ENCODE measurements at regions not wholly inside any gene's neighbourhood (a gene's known extent, or its start where the extent isn't known, plus 50 kb on each side); places are given as distances from the start of the nearest gene placed in this dataset.
"Not testable (repeated sequence)": the region's sequence is repeated elsewhere in the genome, so short reads cannot be mapped to it uniquely, and the experiment has no call there.

DNA sequence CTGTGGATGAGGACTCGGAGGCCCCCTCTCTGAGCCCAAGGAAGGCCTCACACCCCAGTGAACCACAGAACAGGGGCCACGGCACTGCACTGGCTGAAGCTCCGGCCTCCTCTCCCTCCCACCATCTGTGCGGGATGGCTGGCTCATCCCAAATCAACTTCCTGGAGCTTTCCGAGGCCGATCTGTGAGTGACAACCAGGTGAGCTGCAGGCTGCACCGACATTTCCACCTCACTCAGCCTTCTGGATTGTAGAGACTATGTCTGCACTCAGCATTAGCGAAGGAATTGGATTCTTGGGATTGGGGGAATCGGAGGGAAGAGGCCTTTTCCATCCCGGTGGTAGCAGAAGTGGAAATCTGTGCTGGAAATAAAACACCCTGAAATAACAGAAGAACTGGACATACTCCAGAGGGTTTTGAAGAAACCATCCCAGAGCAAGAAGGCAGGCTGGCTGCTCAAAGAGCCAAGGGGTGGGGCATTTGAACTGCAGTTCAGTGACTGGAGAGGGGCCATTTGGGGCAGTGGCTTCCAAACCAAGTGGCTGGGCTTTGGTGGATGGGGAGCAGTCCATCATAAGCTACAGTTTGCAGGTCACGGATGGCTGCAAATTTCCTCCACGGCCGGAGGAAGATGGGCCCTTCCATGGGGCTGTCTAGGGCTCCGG lies 118.5 kb downstream of the NPIPB11 start:
- H3K36me3 ChIP-seq (ENCODE audit: control insufficient read depth in 2 of 2, insufficient read depth in 1 of 2, low read length in 2 of 2); H3K4me1 ChIP-seq (ENCODE audit: control insufficient read depth, insufficient read depth, low read length); H3K9me3 ChIP-seq (ENCODE audit: control insufficient read depth, insufficient read depth, low read depth, low read length); POLR2A ChIA-PET; H3K27ac ChIP-seq (ENCODE audit: extremely low read depth, low read depth, low read length); CTCF ChIA-PET; H3K4me3 ChIP-seq (ENCODE audit: low read depth, low read length): not testable (repeated sequence)

DNA sequence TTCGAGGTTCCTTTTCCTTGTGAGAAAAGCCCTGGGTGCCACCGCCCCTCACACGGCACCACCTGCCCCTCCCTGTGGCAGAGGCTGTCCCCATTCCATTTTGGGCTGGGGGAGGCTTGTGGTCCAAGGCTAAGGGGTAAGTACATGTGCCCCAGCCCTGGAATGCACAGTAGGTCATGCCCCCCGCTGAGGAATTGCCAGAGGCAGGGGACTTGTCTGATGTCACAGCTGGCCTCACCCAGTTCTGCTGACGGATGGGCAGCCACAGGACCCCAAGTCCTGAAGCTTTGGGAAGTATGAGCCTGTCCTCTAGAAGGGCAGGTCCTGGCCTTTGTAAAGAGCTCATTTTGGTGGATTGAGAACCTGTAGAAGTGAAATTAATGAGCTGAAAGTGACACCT lies 119.3 kb downstream of the NPIPB11 start:
- H3K9me3 ChIP-seq (ENCODE audit: control insufficient read depth, insufficient read depth, low read depth, low read length); H3K36me3 ChIP-seq (ENCODE audit: control insufficient read depth in 2 of 2, insufficient read depth in 1 of 2, low read length in 2 of 2); POLR2A ChIA-PET; H3K4me1 ChIP-seq (ENCODE audit: control insufficient read depth, insufficient read depth, low read length); H3K4me3 ChIP-seq (ENCODE audit: low read depth, low read length); H3K27ac ChIP-seq (ENCODE audit: extremely low read depth, low read depth, low read length); CTCF ChIA-PET: not testable (repeated sequence)
- peak; percentile 38 for TF ChIP-seq GLIS1 (tag by site-specific recombination; IDR thresholded peaks at IDR 0.05)

DNA sequence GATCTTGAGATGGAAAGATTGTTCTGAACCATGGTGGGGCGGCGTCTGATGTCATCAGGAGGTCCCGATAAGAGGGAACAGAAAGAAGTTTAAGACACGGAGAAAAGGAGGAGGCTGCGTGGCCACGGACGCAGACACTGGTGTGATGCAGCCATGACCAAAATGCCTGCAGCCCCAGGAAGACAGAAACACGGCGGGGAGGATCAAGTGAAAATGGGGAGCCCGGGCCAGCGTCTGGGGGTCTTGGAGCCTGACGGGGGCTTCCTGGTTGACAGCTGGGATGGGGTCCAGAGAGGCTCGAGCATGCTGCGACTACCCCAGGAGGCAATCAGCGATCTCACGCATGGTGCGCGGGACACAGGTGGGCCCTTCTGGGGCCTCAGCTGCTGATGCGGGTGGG lies 119.7 kb downstream of the NPIPB11 start:
- H3K9me3 ChIP-seq (ENCODE audit: control insufficient read depth, insufficient read depth, low read depth, low read length); H3K36me3 ChIP-seq (ENCODE audit: control insufficient read depth in 2 of 2, insufficient read depth in 1 of 2, low read length in 2 of 2); H3K4me3 ChIP-seq (ENCODE audit: low read depth, low read length); POLR2A ChIA-PET; H3K27ac ChIP-seq (ENCODE audit: extremely low read depth, low read depth, low read length); H3K4me1 ChIP-seq (ENCODE audit: control insufficient read depth, insufficient read depth, low read length); CTCF ChIA-PET: not testable (repeated sequence)

DNA sequence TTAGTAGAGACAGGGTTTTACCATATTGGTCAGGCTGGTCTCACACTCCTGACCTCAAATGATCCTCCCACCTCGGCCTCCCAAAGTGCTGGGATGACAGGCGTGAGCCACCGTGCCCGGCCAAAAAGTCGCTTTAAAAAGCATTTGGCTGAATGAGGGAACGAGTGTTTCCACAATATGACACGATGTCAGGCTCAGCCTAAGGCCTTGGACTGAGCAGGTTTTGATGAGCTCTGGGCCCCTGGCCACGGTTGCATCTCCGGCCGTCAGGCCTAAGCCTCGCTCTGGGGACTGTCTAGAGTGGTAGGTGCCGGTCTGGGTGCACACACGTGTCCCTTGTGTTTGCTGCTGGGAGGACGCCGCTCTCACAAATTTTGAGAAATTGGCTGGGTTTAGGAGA lies 120.3 kb downstream of the NPIPB11 start:
- H3K27ac ChIP-seq (ENCODE audit: extremely low read depth, low read depth, low read length); H3K4me1 ChIP-seq (ENCODE audit: control insufficient read depth, insufficient read depth, low read length); H3K4me3 ChIP-seq (ENCODE audit: low read depth, low read length); H3K36me3 ChIP-seq (ENCODE audit: control insufficient read depth in 2 of 2, insufficient read depth in 1 of 2, low read length in 2 of 2); POLR2A ChIA-PET; H3K9me3 ChIP-seq (ENCODE audit: control insufficient read depth, insufficient read depth, low read depth, low read length); CTCF ChIA-PET: not testable (repeated sequence)

DNA sequence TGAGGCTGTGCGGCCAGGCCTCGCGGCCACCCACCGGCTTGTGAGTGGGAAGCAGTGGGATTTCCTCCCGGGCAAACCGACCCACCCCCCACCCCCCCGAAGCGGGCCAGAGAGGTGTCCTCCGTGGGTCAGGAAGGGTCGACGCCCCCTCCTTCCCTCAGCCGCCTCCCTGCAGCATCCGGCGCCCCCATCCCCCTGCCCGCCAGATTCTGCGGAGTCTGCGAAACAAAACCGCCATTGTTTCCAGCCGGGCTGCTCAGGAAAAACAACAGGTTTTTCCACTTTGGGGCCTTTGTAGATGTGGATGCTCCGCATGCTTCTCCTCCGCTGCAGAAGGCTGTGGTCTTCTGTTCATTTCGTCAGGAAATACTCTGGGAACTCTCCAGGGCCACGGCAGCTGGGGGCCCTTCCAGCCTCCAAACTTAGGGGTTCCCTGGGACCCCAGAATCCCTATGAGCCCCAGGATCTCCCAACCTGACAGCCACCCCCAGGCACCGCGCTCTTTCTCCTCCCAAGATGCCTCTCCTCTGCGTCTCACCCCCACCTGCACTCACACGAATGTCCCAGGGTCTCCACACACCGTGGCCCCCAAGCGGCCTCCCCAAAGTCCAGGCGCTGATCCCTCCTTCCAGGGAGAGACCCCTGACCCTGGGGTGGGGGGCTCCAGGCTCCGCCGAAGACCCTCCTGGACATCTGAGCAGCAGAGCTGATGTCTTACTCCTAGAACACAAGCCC lies 121.2 kb downstream of the NPIPB11 start:
- H3K4me3 ChIP-seq (ENCODE audit: low read depth, low read length); POLR2A ChIA-PET: not testable (repeated sequence)

DNA sequence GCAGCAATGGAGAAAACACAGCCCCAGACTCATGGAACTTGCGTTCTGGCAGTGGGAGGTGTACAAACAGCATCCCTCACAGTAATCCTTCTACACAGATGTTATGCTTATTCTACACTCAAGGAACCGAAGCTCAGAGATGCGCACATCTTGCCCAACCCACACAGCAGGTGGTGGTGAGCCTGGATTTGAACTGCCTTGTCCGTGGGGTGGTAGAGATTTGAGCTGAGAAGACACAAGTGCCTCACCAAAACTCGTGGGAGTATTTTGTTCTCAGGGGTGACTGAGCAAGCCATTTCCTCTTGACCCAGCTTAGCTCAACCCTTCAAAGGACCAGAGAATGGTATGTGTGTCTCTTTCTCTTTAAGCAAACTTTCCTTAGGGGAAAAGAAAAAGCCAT lies 121.8 kb downstream of the NPIPB11 start:
- POLR2A ChIA-PET; H3K27ac ChIP-seq (ENCODE audit: extremely low read depth, low read depth, low read length): not testable (repeated sequence)

More for the DNA sequence above, 121.2 kb downstream of the NPIPB11 start:
- CTCF ChIA-PET; H3K36me3 ChIP-seq (ENCODE audit: control insufficient read depth in 2 of 2, insufficient read depth in 1 of 2, low read length in 2 of 2); H3K27ac ChIP-seq (ENCODE audit: extremely low read depth, low read depth, low read length); H3K4me1 ChIP-seq (ENCODE audit: control insufficient read depth, insufficient read depth, low read length); H3K9me3 ChIP-seq (ENCODE audit: control insufficient read depth, insufficient read depth, low read depth, low read length): not testable (repeated sequence)

DNA sequence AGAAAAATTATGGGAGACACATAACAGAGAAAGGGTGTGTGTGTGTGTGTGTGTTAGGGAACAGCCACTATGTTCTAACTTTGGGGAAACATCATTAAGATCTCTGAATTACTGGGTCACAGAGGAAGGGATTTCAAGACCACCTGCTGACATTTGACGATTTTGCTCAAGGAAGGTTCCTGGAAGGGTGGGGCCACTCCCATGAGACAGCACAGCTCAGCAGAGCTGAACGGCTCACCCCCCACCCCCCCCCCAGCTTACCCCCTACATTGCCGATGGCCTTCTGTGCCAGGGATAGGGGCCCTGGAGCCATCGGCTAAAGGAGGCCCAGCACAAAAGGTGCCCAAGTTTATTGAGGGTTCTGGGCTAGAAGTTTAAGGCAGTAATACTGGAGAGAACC lies 122.4 kb downstream of the NPIPB11 start:
- H3K27ac ChIP-seq (ENCODE audit: extremely low read depth, low read depth, low read length); H3K9me3 ChIP-seq (ENCODE audit: control insufficient read depth, insufficient read depth, low read depth, low read length); CTCF ChIA-PET; POLR2A ChIA-PET; H3K36me3 ChIP-seq (ENCODE audit: control insufficient read depth in 2 of 2, insufficient read depth in 1 of 2, low read length in 2 of 2); H3K4me1 ChIP-seq (ENCODE audit: control insufficient read depth, insufficient read depth, low read length); H3K4me3 ChIP-seq (ENCODE audit: low read depth, low read length): not testable (repeated sequence)

More for the DNA sequence above, 121.8 kb downstream of the NPIPB11 start:
- H3K4me3 ChIP-seq (ENCODE audit: low read depth, low read length); H3K9me3 ChIP-seq (ENCODE audit: control insufficient read depth, insufficient read depth, low read depth, low read length); CTCF ChIA-PET; H3K36me3 ChIP-seq (ENCODE audit: control insufficient read depth in 2 of 2, insufficient read depth in 1 of 2, low read length in 2 of 2); H3K4me1 ChIP-seq (ENCODE audit: control insufficient read depth, insufficient read depth, low read length): not testable (repeated sequence)

DNA sequence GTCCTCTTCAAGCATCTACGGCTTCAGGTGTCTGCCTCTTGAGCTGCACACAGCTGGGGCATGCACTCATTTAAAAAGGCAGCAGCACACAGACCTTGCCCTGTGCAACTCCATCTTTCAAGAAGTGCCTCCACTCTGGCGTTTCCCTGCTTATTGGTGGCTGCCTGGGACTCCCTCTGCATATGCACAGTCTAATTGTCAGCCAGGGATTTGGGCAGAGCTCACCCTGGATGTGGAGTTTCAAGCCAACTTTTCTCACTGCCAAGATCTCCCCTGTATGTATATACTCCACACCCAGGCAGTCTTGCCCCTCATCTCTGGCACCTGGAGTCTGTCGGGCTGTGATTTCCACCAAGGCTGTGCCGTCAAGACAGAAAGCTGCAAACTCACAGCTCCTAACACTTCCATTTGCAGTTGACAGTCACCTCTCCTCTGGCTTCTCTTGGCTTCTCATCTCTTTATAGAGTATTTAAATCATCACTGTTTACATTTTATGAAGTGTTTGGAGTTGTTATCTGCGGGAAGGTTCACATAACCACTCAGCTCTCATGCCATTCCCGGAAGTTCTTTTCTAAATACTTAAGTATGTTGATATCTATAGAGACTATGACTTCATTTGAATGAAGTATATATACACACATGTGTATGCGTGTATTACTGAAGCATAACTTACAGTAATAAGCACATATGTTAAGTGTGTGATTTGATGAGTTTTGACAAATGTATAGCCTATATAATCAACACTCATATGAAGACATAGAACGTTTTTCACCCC lies 128.2 kb downstream of the NPIPB11 start:
- H3K9me3 ChIP-seq (ENCODE audit: control insufficient read depth, insufficient read depth, low read depth, low read length); POLR2A ChIA-PET; H3K4me1 ChIP-seq (ENCODE audit: control insufficient read depth, insufficient read depth, low read length); H3K4me3 ChIP-seq (ENCODE audit: low read depth, low read length); H3K27ac ChIP-seq (ENCODE audit: extremely low read depth, low read depth, low read length); CTCF ChIA-PET; H3K36me3 ChIP-seq (ENCODE audit: control insufficient read depth in 2 of 2, insufficient read depth in 1 of 2, low read length in 2 of 2): not testable (repeated sequence)
- TF ChIP-seq ZNF629 (tag by site-specific recombination; IDR thresholded peaks at IDR 0.05) = peak; percentile 42; the same call in 1 of the 2 replicates

DNA sequence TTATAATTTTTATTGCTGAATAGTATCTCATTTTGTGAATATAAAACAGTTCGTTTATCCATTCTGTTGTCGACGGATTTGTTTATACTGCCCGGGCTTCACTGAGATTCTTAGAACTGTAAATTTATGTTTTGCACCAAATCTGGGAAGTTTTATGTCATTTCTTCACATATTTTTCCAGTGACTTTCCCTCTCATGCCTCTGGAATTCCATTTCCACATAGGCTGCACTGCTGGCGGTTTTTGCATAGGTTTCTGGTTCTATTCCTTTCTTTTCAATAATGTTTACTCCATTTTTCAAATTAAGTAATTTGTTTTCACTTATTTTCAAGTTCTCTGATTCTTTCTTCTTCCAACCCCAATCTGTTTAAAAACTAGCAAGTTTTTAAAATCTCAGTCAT lies 130.1 kb downstream of the NPIPB11 start:
- H3K9me3 ChIP-seq (ENCODE audit: control insufficient read depth, insufficient read depth, low read depth, low read length); H3K36me3 ChIP-seq (ENCODE audit: control insufficient read depth in 2 of 2, insufficient read depth in 1 of 2, low read length in 2 of 2); CTCF ChIA-PET; H3K4me1 ChIP-seq (ENCODE audit: control insufficient read depth, insufficient read depth, low read length); H3K4me3 ChIP-seq (ENCODE audit: low read depth, low read length); POLR2A ChIA-PET; H3K27ac ChIP-seq (ENCODE audit: extremely low read depth, low read depth, low read length): not testable (repeated sequence)

DNA sequence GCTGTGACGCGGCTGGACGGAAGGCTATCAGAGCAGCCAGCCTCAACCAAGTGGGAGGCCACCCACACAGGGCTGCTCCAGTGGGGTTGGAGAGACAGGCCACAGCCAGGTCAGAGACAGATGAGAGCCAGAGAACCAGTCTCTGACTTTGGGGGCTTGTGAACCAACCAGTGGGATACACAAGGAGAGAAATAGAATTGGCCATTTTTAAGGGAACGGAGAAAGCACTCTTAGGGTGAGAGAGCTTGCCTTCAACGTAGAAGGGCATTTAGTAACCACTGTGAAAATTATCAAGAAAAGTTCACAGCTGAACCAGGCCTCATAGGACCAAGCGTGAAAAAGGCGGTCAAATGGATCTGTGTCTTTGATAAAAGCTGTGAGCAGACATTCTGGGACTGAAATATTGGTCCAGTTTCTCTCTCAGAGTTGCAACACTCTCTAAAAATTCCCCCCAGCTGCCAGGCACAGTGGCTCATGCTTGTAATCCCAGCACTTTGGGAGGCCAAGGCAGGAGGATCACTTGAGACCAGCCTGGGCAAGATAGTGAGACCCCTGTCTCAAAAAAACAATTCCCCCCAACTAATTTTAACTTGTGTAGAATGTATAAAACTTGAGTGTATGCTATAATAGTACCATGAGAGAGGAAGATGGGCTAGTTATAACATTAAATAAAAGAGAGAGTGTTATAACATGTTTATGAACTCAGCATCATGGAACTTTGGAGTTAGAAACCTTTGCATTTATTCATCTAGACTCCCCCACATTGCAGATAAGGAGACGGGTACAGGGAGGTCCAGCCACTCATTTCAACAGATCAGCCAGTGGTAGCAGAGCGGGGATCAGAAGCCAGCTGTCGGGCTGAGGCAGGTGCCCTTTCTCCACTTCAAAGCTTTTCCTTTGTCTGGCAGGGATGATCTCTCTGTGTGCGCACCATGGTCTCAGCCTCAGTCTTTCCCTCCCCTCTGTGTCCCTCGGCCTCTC lies 132.2 kb downstream of the NPIPB11 start:
- H3K27ac ChIP-seq (ENCODE audit: extremely low read depth, low read depth, low read length); POLR2A ChIA-PET; H3K36me3 ChIP-seq (ENCODE audit: control insufficient read depth in 2 of 2, insufficient read depth in 1 of 2, low read length in 2 of 2); H3K4me1 ChIP-seq (ENCODE audit: control insufficient read depth, insufficient read depth, low read length); H3K9me3 ChIP-seq (ENCODE audit: control insufficient read depth, insufficient read depth, low read depth, low read length); H3K4me3 ChIP-seq (ENCODE audit: low read depth, low read length); CTCF ChIA-PET: not testable (repeated sequence)
